DOHH2 (cell line): ENCODE measurements at regions not wholly inside any gene's neighbourhood (a gene's known extent, or its start where the extent isn't known, plus 50 kb on each side); places are given as distances from the start of the nearest gene placed in this dataset.

ENCODE experiments used
- CTCF ChIP-seq: fragments of 200-600 bp; sonication (generic); IDR thresholded peaks from one replicate; pipeline ENCODE4 v1.5.1; 2014; ENCODE audit warnings: antibody characterized with exemption, mild to moderate bottlenecking, low read depth, low read length; ENCODE audit not compliant: poor library complexity, severe bottlenecking
- EZH2phosphoT487 ChIP-seq: fragments of 200-600 bp; sonication (generic); IDR thresholded peaks from 2 replicates; pipeline ENCODE4 v1.6.1; 2017; ENCODE audit warnings: borderline replicate concordance, mild to moderate bottlenecking, antibody characterized with exemption, low read length, moderate library complexity, mixed read lengths

DNA sequence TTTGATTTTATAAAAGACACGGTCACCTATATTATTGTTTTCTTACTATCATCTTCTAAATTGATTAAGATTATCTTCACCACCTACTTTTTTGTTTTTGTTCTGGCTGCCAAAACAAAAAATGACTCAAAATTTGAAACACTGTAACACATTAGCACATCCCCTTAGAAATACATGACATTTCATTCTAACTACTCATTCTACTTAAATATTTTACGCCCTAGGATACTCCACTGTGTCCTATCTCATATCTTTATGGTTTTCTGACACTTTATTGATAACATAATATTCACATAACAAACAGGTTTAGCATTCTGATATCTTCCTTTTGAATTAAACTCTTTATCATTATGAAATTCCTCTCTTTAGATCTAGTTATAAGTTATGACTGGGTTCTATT is 656.2 kb downstream of the GBE1 start:
- no peak for TF ChIP-seq CTCF
- no peak for TF ChIP-seq EZH2phosphoT487
